C4-2B (cell line): ENCODE measurements at regions not wholly inside any gene's neighbourhood (a gene's known extent, or its start where the extent isn't known, plus 50 kb on each side); places are given as distances from the start of the nearest gene placed in this dataset.

Source experiments
- ZFX ChIP-seq: fragments of 450-650 bp; IDR thresholded peaks from 2 replicates; pipeline ENCODE4 v1.6.1; 2017
- TF ChIP-seq, protein P1 (sequence below): fragments of 450-650 bp; conservative IDR thresholded peaks from 2 replicates; pipeline ENCODE4 v1.5.1; 2017; ENCODE audit warnings: mild to moderate bottlenecking

DNA sequence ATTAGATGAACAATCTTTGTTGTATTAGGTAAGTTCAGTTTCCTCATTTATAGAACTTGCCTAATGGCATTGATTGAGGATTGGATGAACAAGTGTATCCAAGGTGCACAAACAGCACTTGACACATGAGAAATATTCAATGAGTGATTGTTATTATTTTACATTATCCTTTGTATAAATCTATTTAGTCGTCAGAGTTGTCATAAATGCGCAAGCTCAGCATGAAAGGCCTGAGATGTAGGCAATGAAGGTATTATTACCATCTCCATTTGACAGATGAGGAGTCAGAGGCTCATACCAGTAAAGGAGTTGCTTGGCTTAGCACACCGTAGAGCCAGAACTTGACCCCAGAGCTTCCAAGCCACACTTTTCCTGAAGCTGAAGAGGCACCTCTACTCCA is 291.4 kb downstream of the C1D start:
- TF ChIP-seq, protein P1, sequence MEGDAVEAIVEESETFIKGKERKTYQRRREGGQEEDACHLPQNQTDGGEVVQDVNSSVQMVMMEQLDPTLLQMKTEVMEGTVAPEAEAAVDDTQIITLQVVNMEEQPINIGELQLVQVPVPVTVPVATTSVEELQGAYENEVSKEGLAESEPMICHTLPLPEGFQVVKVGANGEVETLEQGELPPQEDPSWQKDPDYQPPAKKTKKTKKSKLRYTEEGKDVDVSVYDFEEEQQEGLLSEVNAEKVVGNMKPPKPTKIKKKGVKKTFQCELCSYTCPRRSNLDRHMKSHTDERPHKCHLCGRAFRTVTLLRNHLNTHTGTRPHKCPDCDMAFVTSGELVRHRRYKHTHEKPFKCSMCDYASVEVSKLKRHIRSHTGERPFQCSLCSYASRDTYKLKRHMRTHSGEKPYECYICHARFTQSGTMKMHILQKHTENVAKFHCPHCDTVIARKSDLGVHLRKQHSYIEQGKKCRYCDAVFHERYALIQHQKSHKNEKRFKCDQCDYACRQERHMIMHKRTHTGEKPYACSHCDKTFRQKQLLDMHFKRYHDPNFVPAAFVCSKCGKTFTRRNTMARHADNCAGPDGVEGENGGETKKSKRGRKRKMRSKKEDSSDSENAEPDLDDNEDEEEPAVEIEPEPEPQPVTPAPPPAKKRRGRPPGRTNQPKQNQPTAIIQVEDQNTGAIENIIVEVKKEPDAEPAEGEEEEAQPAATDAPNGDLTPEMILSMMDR, result no peak
- TF ChIP-seq ZFX, result no peak
